ENCODE measurements at regions not wholly inside any gene's neighbourhood (a gene's known extent, or its start where the extent isn't known, plus 50 kb on each side); places are given as distances from the start of the nearest gene placed in this dataset.

DNA sequence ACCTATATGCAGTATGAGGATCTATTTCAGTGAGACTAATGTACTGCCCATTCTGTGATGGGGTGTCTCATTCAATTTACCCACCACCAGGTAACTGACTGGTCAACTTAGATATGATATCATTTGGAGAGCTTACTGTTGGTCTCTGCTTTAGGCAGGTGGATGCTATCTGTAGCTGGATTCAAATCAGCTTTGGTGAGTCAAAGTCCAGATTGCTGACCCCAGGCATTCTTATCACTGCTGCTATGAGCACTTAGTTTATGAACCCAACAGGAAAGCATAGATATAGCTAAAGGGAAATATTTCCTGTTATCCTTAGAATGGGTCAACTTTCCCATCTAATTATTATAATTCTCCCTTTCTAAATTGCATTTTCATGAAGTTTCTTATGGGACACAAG is 1295.2 kb upstream of the SPRY2 start:
- Mint-ChIP-seq H3K27ac (no peak overlapping the region), H3K4me3 (no peak overlapping the region), H3K36me3 (no peaks in the 10 kb centered on the region), H3K4me1 (no peaks in the 10 kb centered on the region), H3K27me3 (ENCODE audit: low read depth in 3 of 3) (peaks cover 0 to 2% (median 0%) of the 10 kb centered on the region in 3 donors), H3K9me3 (peaks cover 4 to 46% (median 23%) of the 10 kb centered on the region in 6 donors)
- DNase-seq = no peak

- Mint-ChIP-seq H3K27ac (no peak overlapping the region), H3K9me3 (peaks cover 0 to 24% (median 9%) of the 10 kb centered on the region in 6 donors)
These were observed 1274.1 kb upstream of the SPRY2 start for GRCh38 chr13:81615031-81615430.

GRCh38 chr13:81610644-81611043 is 1269.7 kb upstream of the SPRY2 start:
- Mint-ChIP-seq H3K27me3 (ENCODE audit: low read depth in 3 of 3) (no peaks in the 10 kb centered on the region), H3K4me3 (no peak overlapping the region), H3K27ac (no peak overlapping the region), H3K4me1 (no peaks in the 10 kb centered on the region), H3K9me3 (peaks cover 0 to 26% (median 14%) of the 10 kb centered on the region in 6 donors), H3K36me3 (no peaks in the 10 kb centered on the region)
- DNase-seq = no peak

More at GRCh38 chr13:81615031-81615430, 1274.1 kb upstream of the SPRY2 start:
- Mint-ChIP-seq H3K4me1 (no peaks in the 10 kb centered on the region), H3K27me3 (ENCODE audit: low read depth in 3 of 3) (peaks cover 0 to 2% (median 0%) of the 10 kb centered on the region in 3 donors), H3K36me3 (no peaks in the 10 kb centered on the region), H3K4me3 (no peak overlapping the region)
- DNase-seq = no peak

DNA sequence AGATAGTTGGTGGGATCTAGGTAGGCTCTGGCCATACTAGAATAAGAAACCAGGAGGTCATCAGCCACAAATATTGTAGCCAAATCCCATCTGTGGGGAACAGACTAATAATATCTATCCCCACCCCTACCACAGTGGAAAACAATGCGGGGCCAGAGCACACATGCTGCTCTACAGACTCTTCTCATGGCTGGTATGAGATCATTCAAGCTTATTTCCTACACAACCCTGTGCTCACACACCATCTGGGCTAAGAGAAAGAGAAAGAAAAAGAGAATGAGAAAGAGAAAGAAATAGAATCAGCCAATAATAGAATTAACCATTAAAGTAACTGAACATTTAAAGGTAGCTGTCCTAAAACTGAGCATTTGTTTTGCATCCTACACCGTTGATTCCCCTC is 1268.4 kb upstream of the SPRY2 start:
- Mint-ChIP-seq H3K4me1 (no peaks in the 10 kb centered on the region), H3K9me3 (peaks cover 0 to 23% (median 8%) of the 10 kb centered on the region in 6 donors), H3K27me3 (ENCODE audit: low read depth in 3 of 3) (no peaks in the 10 kb centered on the region), H3K4me3 (no peak overlapping the region), H3K27ac (no peak overlapping the region), H3K36me3 (no peaks in the 10 kb centered on the region)
- DNase-seq = no peak

- no peaks in the 10 kb centered on the region for H3K36me3 Mint-ChIP-seq
- H3K9me3 Mint-ChIP-seq = peaks cover 0 to 24% (median 12%) of the 10 kb centered on the region in 6 donors
- H3K4me3 Mint-ChIP-seq = no peak overlapping the region
- no peaks in the 10 kb centered on the region for H3K27me3 Mint-ChIP-seq (ENCODE audit: low read depth in 3 of 3)
- no peak overlapping the region for H3K27ac Mint-ChIP-seq
- peaks cover 0 to 1% of the 10 kb centered on the region in 2 donors for H3K4me1 Mint-ChIP-seq
- no peak for DNase-seq
These were observed 1265.1 kb upstream of the SPRY2 start for GRCh38 chr13:81606074-81606473.

GRCh38 chr13:81602241-81602640 is 1261.3 kb upstream of the SPRY2 start:
- H3K27me3 Mint-ChIP-seq (ENCODE audit: low read depth in 3 of 3) = no peaks in the 10 kb centered on the region
- H3K4me1 Mint-ChIP-seq = peaks cover 0 to 1% of the 10 kb centered on the region in 2 donors

DNA sequence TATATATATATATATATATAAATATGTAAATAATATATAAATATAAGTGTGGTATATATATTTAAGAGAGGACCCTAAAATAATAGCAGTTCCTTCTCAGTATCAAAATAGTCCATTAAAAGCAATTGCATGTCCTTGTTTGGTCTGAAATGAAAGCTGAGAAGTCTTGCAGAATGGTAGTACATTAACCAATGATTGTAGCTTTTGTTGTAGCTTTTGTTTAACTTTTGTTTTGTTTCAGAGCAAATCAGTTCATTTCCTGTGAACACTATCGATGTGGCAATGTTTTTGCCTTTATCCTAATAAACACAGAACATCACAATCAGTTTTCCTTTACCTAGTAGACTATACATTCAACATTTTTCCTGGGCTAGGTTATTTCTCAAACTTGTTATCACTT is 1256.2 kb upstream of the SPRY2 start:
- H3K36me3 Mint-ChIP-seq = no peaks in the 10 kb centered on the region
- peaks cover 2 to 42% (median 11%) of the 10 kb centered on the region in 6 donors for H3K9me3 Mint-ChIP-seq
- H3K4me3 Mint-ChIP-seq = no peak overlapping the region
- H3K27ac Mint-ChIP-seq = no peak overlapping the region
- peaks cover 0 to 1% (median 0%) of the 10 kb centered on the region in 3 donors for H3K27me3 Mint-ChIP-seq (ENCODE audit: low read depth in 3 of 3)
- H3K4me1 Mint-ChIP-seq = peaks cover 0 to 1% of the 10 kb centered on the region in 2 donors
- DNase-seq = no peak

More at GRCh38 chr13:81602241-81602640, 1261.3 kb upstream of the SPRY2 start:
- H3K4me3 Mint-ChIP-seq = no peak overlapping the region
- DNase-seq = no peak
- H3K36me3 Mint-ChIP-seq = no peaks in the 10 kb centered on the region
- no peak overlapping the region for H3K27ac Mint-ChIP-seq
- H3K9me3 Mint-ChIP-seq = peaks cover 2 to 30% (median 7%) of the 10 kb centered on the region in 6 donors

DNA sequence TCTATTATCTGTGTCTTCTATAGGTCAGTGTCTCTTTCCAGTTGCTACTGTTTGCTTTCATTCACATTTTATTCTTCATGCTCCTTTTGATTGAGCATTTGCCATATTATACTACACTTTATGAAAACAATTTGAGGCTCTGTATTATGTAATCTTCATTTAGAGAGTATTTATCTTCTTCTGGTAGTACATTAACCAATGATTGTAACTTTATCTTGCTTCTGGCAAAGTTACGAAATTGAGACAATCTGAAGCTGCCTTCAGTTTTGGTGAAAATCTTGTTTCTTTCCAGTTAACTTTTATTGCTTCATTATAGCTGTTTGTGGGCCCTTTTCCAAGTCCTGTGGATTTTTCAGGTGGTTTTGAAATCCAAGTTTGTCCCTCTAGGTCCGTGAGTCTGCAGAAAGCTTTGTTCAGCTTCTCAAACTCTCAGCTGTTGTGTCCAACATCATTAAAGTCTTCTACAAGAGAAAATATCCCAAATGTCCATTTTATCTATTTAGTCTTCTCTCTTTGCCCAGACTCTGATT is 1255.4 kb upstream of the SPRY2 start:
- Mint-ChIP-seq H3K9me3 (peaks cover 2 to 46% (median 11%) of the 10 kb centered on the region in 6 donors), H3K27ac (no peak overlapping the region), H3K27me3 (ENCODE audit: low read depth in 3 of 3) (peaks cover 0 to 1% (median 0%) of the 10 kb centered on the region in 3 donors), H3K36me3 (no peaks in the 10 kb centered on the region), H3K4me3 (no peak overlapping the region), H3K4me1 (no peaks in the 10 kb centered on the region)
- DNase-seq = no peak

DNA sequence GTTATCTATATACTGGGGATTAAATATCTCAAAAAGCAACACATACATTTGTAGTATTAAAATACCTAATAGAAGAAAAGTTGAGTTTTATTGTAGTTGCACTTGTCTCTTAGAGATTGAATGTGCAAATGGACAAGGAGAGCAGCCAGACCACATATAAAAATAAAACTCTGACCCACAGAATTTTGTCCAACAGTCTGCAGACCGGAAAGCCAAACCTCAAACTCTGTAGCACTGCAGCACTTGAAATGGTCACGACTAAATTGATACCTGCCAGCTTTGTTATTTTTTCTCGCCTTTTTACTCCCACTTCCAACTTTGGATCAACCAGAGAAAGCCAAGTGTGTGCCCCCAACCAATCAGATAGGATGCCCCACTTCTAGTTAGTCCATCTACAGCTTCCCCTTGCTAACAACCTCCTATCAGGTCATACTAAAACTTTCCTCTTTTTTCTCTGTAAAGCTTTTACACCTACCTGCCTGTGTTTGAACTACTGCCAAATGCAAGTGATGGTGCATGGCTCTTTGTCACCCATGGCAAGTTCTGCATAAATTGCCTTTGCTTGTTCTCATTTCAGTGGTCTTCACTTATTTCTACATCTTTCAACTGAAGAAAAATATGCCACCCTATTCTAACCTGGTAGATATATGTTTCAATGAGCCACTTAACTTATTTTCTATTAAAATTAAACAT is 1250.7 kb upstream of the SPRY2 start:
- no peak overlapping the region for H3K27ac Mint-ChIP-seq
- H3K4me1 Mint-ChIP-seq = no peaks in the 10 kb centered on the region
- H3K9me3 Mint-ChIP-seq = peaks cover 2 to 29% (median 12%) of the 10 kb centered on the region in 6 donors
- peaks cover 0 to 1% (median 0%) of the 10 kb centered on the region in 3 donors for H3K27me3 Mint-ChIP-seq (ENCODE audit: low read depth in 3 of 3)
- no peak overlapping the region for H3K4me3 Mint-ChIP-seq
- no peak for DNase-seq
- H3K36me3 Mint-ChIP-seq = no peaks in the 10 kb centered on the region

DNA sequence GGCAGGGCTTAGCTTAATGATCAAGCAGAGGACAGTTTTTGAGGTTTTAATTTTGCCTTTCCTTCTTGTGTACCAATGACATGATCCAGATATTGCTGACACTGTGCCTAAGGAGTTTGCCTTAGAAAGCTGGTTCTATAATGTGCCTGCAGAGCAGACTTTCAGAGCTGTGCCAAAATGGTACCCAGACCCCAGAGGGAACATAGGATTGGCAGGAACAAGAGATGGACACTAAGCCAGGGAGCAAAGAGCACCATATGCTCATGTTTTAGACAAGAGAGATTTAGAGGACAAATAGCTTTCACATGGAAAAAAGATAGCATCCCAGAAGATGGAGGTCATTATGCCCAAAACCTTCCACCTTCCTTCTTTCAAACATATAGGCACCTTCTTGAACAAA is 1241.5 kb upstream of the SPRY2 start:
- Mint-ChIP-seq H3K4me3 (no peak overlapping the region), H3K27ac (no peak overlapping the region), H3K27me3 (ENCODE audit: low read depth in 3 of 3) (no peaks in the 10 kb centered on the region), H3K4me1 (no peaks in the 10 kb centered on the region), H3K9me3 (peaks cover 1 to 21% (median 10%) of the 10 kb centered on the region in 6 donors), H3K36me3 (no peaks in the 10 kb centered on the region)
- DNase-seq = no peak

DNA sequence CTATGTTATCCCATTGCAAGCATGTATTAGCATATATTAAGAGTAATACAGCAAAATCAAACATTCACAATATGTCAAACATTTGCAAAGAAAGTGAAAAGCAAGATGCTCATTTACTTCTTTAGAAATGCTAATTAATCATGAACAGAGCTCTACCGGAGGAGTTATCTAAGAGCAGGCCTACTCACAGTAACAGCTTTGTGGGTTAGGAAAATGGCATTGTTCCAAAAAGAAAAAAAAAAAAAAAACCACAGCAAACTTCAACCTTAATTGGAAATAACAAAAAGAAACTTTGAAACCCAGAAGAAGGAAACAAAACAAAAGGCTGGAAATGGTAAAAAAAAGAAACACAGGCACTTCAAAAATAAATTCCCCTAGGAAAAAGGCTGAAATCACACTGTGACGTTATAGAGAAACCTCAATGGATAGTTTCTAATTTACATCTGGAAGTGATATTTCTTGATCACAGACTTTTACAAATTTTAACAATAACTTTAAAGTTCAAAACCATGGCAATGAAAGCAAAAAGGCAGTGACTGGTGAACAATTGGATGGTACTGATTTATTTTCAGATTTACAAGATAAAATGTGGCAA is 1236.8 kb upstream of the SPRY2 start:
- Mint-ChIP-seq H3K4me3 (no peak overlapping the region), H3K4me1 (no peaks in the 10 kb centered on the region), H3K27me3 (ENCODE audit: low read depth in 3 of 3) (no peaks in the 10 kb centered on the region), H3K27ac (no peak overlapping the region), H3K36me3 (no peaks in the 10 kb centered on the region), H3K9me3 (peaks cover 3 to 27% (median 12%) of the 10 kb centered on the region in 6 donors)
- DNase-seq = no peak

DNA sequence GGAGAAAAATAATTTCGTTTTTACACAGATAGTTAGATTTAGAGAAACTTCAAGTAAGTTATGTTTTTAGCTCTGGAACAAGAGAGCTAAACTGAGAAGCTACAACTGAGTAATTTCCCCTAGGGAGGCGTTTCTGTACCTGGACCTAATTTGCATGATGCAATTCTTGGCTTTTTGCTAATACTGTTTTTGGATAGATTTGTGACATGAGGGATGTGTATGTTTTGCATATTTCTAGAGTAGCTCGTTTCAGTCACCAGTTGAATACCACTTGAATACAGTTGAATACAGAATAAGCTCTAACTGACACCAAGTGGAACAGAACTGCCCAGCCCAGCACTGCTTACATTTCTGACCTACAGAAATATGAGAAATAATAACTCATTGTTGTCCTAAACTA is 1227.9 kb upstream of the SPRY2 start:
- no peaks in the 10 kb centered on the region for H3K36me3 Mint-ChIP-seq
- no peak overlapping the region for H3K4me3 Mint-ChIP-seq
- H3K9me3 Mint-ChIP-seq = peaks cover 0 to 24% (median 8%) of the 10 kb centered on the region in 6 donors
- no peak overlapping the region for H3K27ac Mint-ChIP-seq
- H3K27me3 Mint-ChIP-seq (ENCODE audit: low read depth in 3 of 3) = no peaks in the 10 kb centered on the region
- no peak for DNase-seq
- H3K4me1 Mint-ChIP-seq = no peaks in the 10 kb centered on the region

DNA sequence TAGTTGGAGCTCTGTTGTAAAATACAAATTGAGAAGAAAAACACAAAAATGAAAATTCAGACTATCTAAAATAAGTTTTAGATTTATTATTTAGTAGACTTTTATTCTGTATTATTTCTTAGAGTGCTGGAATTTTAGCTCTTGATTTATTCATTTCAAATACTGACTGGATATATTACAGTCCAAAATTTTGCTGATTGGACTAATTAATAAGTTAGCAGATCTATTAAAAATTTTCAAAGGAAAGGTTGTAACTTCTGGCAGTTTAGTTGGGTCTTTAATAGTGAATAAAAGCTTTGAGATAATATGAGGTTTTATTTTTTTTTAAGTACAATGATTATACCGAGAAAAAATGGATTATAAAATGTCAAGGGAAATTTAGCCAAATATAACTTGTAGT is 1224.9 kb upstream of the SPRY2 start:
- Mint-ChIP-seq H3K27ac (no peak overlapping the region), H3K9me3 (peaks cover 0 to 44% (median 9%) of the 10 kb centered on the region in 6 donors), H3K27me3 (ENCODE audit: low read depth in 3 of 3) (peaks cover 0 to 1% (median 0%) of the 10 kb centered on the region in 3 donors), H3K4me3 (no peak overlapping the region), H3K36me3 (no peaks in the 10 kb centered on the region), H3K4me1 (no peaks in the 10 kb centered on the region)
- DNase-seq = no peak

DNA sequence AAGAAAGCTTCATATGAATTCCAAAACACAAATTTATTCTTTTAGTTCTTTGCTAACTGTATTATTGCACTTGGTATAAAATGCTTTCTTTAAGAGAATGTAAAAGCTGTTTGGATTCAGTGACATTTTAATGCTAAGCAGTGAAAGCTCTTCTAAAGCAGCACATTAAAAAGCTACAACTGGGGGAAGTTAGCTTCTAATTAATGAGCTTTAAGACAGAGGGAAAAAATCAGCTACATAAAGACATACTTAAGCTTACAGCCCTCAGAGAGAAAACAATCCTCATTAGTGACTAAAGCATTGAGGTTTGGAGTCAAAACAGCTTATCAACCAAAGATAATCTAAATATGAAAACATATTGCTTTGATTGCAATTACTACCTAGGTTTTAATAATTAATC is 1222.2 kb upstream of the SPRY2 start:
- no peak for DNase-seq
- Mint-ChIP-seq H3K27me3 (ENCODE audit: low read depth in 3 of 3) (peaks cover 0 to 1% (median 0%) of the 10 kb centered on the region in 3 donors), H3K4me3 (no peak overlapping the region), H3K27ac (no peak overlapping the region), H3K9me3 (peaks cover 0 to 34% (median 7%) of the 10 kb centered on the region in 6 donors), H3K36me3 (no peaks in the 10 kb centered on the region), H3K4me1 (no peaks in the 10 kb centered on the region)

All from immature natural killer cell (primary cell).